LNCAP (cell line): ENCODE measurements at regions not wholly inside any gene's neighbourhood (a gene's known extent, or its start where the extent isn't known, plus 50 kb on each side); places are given as distances from the start of the nearest gene placed in this dataset.

ENCODE experiments used
- TF ChIP-seq, protein P1 (sequence below): fragments of 450-650 bp; IDR thresholded peaks from 2 replicates; pipeline ENCODE4 v1.5.1; 2017; ENCODE audit warnings: mild to moderate bottlenecking

DNA sequence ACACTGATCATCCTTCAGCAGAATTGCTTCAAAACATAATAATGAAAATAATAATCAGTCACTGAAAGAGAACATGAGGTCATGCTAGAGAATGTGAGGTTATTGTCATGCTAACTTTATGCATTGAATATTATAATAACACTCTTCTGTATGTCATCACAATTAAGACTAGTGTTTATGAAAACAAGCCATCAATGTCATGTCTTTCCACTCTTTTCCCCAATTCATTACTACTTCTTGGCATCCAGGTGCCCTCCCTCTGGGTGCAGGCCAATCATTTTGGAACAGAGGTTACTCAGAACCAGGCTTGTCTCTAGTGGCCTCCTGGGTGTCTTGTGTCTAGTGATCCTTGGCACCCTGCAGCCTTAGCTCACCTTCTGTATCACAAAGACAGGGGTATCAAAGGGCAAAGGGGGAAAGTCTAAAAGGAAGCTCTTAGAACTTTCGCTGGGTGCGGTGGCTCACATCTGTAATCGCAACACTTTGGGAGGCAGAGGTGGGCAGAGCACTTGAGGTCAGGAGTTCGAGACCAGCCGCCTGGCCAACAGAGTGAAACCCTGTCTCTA is 217.6 kb upstream of the PIK3R1 start:
- TF ChIP-seq, protein P1, sequence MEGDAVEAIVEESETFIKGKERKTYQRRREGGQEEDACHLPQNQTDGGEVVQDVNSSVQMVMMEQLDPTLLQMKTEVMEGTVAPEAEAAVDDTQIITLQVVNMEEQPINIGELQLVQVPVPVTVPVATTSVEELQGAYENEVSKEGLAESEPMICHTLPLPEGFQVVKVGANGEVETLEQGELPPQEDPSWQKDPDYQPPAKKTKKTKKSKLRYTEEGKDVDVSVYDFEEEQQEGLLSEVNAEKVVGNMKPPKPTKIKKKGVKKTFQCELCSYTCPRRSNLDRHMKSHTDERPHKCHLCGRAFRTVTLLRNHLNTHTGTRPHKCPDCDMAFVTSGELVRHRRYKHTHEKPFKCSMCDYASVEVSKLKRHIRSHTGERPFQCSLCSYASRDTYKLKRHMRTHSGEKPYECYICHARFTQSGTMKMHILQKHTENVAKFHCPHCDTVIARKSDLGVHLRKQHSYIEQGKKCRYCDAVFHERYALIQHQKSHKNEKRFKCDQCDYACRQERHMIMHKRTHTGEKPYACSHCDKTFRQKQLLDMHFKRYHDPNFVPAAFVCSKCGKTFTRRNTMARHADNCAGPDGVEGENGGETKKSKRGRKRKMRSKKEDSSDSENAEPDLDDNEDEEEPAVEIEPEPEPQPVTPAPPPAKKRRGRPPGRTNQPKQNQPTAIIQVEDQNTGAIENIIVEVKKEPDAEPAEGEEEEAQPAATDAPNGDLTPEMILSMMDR = no peak

DNA sequence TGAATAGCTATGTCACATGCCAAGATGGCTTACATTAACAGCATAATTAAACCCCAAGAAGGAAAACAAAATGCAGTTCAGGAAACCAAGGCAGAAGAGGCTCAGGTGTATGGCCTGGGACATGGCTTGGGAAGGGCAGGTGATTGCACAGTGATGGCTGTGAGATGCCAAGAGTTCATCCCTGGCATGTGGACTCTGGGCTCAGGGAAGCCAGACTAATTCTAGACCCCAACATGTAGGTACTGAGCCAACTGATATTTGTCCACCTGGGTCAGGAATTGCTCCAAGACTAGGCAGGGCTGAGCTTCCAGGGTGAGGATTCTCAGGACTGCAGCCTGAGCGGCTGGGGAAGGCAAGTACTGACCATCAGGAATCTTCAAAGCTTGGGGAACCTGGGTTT is 218.4 kb upstream of the PIK3R1 start:
- TF ChIP-seq, protein P1 = no peak

DNA sequence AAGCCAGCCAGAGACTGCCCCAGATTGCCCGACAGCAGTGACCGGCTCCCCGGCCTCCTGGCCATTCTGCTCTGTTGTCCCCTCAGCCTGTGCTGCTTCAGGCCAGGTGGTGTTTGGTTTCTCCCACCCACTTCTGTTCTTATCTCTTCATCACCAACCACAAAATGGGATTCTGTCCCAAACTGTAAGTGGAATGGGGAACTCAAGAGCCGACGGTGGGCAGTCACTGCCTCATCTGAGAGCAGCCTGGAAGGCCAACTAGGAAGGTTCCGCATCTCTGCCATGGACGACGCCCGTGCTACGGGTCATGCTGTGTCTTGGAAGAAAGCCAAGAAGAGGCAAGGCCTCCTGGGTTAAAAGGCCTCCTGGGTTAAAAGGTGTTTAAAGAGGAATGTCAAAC is 219.0 kb upstream of the PIK3R1 start:
- TF ChIP-seq, protein P1 = no peak

DNA sequence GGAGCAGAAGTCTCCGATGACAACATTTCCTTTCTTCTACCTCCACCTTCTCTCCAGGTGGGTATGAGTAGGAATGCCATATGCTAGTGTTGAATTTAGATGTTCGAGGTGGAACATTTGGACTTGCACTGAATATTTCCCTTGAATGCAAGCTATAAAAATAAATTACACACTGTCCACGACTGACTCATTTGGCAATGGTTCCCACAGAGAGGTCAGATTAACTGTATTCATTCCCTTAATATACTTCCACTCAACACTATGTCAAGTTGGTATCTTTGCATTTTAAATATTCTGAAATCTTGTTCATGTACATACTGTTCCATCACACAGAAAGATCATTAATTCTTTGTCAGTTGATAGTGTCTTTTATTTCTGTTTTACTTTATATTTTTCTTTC is 222.6 kb upstream of the PIK3R1 start:
- TF ChIP-seq, protein P1 = no peak

DNA sequence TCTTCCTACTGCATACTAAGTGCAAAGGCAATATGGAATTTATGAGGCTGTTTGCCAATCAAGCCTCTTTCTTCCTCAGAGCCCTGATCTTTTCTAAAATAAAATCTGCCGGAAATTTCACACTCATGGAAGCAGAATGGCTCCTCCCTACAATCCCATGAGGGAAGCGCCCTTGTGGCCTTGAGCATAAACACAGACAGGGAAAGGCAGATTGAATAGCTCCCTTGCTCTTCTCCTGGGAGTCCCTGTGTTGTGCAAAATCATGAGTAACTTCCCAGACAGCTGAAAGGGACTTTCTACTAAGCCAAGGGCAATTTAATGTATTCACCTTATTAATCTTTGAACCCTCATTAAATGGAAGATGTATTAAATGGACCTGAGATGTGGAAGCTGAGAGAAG is 226.1 kb upstream of the PIK3R1 start:
- TF ChIP-seq, protein P1 = no peak

DNA sequence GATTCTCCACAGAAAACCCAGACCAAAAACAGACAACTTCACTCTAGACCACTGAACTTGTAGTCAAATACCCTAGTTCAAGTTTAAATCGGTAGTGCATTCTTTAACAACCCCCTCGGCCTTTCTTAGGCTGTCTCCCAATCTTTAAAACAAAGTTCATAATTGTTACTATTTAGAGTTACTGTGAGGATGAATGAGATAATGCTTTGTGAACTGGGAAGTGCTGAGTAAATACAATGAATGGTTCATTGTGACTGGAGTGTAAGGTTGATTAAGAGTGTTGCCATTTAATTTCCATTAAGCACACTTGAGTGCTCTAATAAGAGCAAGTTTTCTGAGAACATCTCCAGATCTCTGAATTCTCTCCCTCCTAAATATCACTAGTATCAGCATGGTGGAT is 228.8 kb upstream of the PIK3R1 start:
- TF ChIP-seq, protein P1 = no peak

DNA sequence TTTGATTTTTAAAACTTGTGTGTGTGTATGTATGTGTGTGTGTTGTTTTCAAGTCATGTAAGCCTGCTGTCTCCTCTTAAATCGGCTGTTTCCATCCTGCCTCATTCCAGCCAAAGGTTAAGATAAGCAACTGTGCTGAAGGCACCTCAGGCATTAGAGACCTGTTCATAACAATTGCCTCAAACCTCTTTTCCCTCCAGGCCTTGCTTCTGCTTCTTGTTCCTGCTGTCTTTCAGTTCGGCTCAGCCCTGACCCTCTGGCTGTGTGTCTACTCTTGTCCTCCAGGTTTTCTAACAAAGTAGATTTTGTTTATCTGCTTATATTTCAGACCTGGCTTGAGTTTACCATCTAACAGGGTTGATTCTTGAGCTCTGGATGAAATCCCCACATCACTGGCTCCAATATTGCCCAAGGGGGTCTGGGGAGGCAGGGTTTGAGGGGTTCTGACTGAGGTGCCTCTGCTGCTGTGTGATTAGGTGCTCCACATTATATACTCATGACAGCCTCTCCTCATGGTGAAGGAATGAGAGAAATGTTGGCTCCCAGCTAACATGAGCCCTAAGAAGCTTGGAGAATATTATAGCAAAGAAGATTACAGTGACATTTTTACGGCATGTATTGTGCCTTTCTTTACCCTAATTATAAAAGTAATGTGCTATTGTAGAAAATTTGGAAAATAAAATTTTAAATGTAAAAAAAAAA is 229.7 kb upstream of the PIK3R1 start:
- TF ChIP-seq, protein P1 = no peak
